Mesothelial cell of epicardium (in vitro differentiated cells): ENCODE measurements at regions not wholly inside any gene's neighbourhood (a gene's known extent, or its start where the extent isn't known, plus 50 kb on each side); places are given as distances from the start of the nearest gene placed in this dataset.

Experiments
- DNase-seq, 2 experiments: peaks; one replicate each; pipeline ENCODE4 v3.0.0; 2021; ENCODE audit warnings: low spot score in 2 of 2; ENCODE audit not compliant: unreplicated experiment in 2 of 2
- H3K27ac Mint-ChIP-seq: 2 replicates; pipeline ENCODE4 v1.8.0; 2021; ENCODE audit warnings: mixed read lengths
- H3K27me3 Mint-ChIP-seq: 2 replicates; pipeline ENCODE4 v1.8.0; 2021; ENCODE audit warnings: low read depth, mixed read lengths
- H3K36me3 Mint-ChIP-seq: 2 replicates; pipeline ENCODE4 v1.8.0; 2021; ENCODE audit warnings: mixed read lengths
- H3K4me1 Mint-ChIP-seq: 2 replicates; pipeline ENCODE4 v1.8.0; 2021; ENCODE audit warnings: mixed read lengths
- H3K4me3 Mint-ChIP-seq: 2 replicates; pipeline ENCODE4 v1.8.0; 2021; ENCODE audit warnings: mild to moderate bottlenecking, moderate library complexity, mixed read lengths
- H3K9me3 Mint-ChIP-seq: 2 replicates; pipeline ENCODE4 v1.8.0; 2021; ENCODE audit warnings: mixed read lengths
- CTCF ChIP-seq: fragments of 200-600 bp; sonication (generic); IDR thresholded peaks from one replicate; pipeline ENCODE4 v1.5.0; 2021; ENCODE audit warnings: antibody characterized with exemption; ENCODE audit not compliant: unreplicated experiment

DNA sequence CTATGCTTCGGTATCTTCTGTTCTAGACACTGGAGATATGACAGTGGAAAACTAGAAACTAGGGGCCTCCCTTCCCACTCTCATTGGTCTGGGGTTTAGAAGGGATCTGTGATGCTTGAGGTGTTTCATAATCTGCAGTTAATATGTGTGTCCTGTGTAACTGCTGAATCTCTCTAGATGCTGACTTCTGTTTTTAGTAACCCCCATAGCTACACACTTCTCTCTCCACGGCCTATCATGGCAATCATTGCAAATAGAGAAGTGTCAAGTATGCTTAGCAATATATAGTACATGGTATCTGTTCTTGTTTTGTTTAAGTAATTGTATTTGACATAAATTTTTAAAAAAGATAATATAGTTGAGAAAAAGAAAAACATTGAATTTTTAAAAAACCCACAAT, 394.6 kb upstream of the MMS22L start:
- Mint-ChIP-seq H3K27ac (no peak overlapping the region), H3K4me3 (no peak overlapping the region), H3K4me1 (no peaks in the 10 kb centered on the region), H3K36me3 (no peaks in the 10 kb centered on the region), H3K27me3 (no peaks in the 10 kb centered on the region), H3K9me3 (no peaks in the 10 kb centered on the region)
- TF ChIP-seq CTCF = no peak
- no peak for DNase-seq

DNA sequence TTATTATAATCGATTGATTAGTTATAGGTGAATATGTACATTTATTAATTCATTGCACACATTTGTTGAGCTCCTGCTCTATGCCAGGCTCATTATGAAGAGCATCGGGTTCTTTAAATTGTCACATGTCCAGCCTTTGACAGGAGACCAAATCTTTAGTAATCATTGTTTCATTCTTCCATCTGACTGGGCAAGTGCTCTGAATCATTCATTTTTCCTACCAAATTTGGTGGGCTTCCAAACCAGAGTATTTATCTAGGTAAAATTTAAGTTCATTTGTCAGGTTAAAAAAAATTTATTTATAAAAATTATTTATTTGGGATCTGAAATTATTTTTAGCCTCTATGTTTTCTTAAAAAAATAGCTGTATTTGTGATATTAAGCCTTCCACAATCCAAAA, 404.9 kb upstream of the MMS22L start:
- no peak for DNase-seq
- Mint-ChIP-seq H3K9me3 (no peaks in the 10 kb centered on the region), H3K4me3 (no peak overlapping the region), H3K27me3 (no peaks in the 10 kb centered on the region), H3K36me3 (no peaks in the 10 kb centered on the region), H3K4me1 (no peaks in the 10 kb centered on the region), H3K27ac (no peak overlapping the region)
- TF ChIP-seq CTCF = no peak

GRCh38 chr6:97689078-97689754, 406.2 kb upstream of the MMS22L start:
- Mint-ChIP-seq H3K9me3 (no peaks in the 10 kb centered on the region), H3K4me3 (no peak overlapping the region), H3K27me3 (no peaks in the 10 kb centered on the region), H3K36me3 (no peaks in the 10 kb centered on the region), H3K4me1 (no peaks in the 10 kb centered on the region), H3K27ac (no peak overlapping the region)
- TF ChIP-seq CTCF = no peak
- no peak for DNase-seq

DNA sequence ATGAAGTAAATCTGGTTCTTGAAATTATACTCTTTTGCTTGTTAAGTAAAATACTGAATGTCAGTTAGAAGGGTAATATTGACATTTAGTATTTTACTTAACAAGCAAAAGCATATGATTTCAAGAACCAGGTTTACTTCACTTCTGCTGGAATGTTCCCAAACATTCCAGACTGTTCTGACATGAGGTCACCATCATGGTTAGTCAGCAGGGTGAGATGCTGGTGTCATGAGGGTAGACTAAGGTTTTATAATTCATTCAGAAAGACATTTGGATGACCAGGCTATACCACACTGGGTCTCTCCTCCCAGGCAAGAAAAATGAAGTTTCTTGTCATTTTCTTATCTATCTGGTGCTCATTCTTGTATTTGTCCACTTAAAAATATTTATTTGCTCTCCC, 414.4 kb upstream of the MMS22L start:
- H3K4me3 Mint-ChIP-seq = no peak overlapping the region
- H3K27me3 Mint-ChIP-seq = no peaks in the 10 kb centered on the region
- DNase-seq = no peak
- H3K9me3 Mint-ChIP-seq = no peaks in the 10 kb centered on the region
- no peak for TF ChIP-seq CTCF
- peaks cover 2% of the 10 kb centered on the region for H3K4me1 Mint-ChIP-seq
- H3K36me3 Mint-ChIP-seq = no peaks in the 10 kb centered on the region
- no peak overlapping the region for H3K27ac Mint-ChIP-seq

DNA sequence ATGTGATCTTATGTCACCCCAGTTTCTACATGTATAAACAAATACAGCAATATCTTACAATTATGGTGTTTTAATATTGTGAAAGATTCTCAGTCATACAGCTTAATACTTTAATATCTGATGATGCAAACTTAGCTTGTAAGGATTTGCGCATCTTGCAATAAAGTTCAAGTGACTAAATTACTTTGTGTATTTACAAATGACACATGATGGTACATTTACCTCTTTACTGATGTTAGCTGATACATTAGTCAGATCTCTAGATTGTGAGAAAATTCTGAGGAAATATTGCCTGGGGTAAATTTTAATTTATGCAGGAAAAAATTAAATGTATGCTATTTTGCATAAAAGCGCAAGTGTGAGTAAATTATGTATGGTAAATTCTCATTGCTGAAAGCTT, 418.8 kb upstream of the MMS22L start:
- H3K4me1 Mint-ChIP-seq = peaks cover 2% of the 10 kb centered on the region
- no peaks in the 10 kb centered on the region for H3K27me3 Mint-ChIP-seq
- H3K27ac Mint-ChIP-seq = no peak overlapping the region
- DNase-seq = no peak
- no peaks in the 10 kb centered on the region for H3K36me3 Mint-ChIP-seq
- no peaks in the 10 kb centered on the region for H3K9me3 Mint-ChIP-seq
- no peak overlapping the region for H3K4me3 Mint-ChIP-seq
- TF ChIP-seq CTCF = no peak

GRCh38 chr6:97702248-97702647, 419.2 kb upstream of the MMS22L start:
- Mint-ChIP-seq H3K36me3 (no peaks in the 10 kb centered on the region), H3K9me3 (no peaks in the 10 kb centered on the region), H3K27me3 (no peaks in the 10 kb centered on the region), H3K27ac (no peak overlapping the region), H3K4me3 (no peak overlapping the region), H3K4me1 (peaks cover 5% of the 10 kb centered on the region)
- no peak for TF ChIP-seq CTCF
- DNase-seq = no peak
